Ascending aorta (tissue), 2 donors: ENCODE measurements at regions not wholly inside any gene's neighbourhood (a gene's known extent, or its start where the extent isn't known, plus 50 kb on each side); places are given as distances from the start of the nearest gene placed in this dataset.
"Not testable (repeated sequence)": the region's sequence is repeated elsewhere in the genome, so short reads cannot be mapped to it uniquely, and the experiment has no call there.

Experiments
- DNase-seq, 2 donors: peaks; one replicate each; pipeline ENCODE4 v3.0.0-alpha.2; 2019; ENCODE audit warnings: low spot score in 2 of 2
- H3K27ac ChIP-seq, 2 donors: fragments of 200-600 bp; sonication (generic); one replicate each; pipeline ENCODE4 v1.5.1; 2016 to 2017; ENCODE audit warnings: mild to moderate bottlenecking in 1 of 2
- H3K27me3 ChIP-seq: fragments of 200-600 bp; sonication (generic); one replicate; pipeline ENCODE4 v1.5.1; 2017
- H3K36me3 ChIP-seq, 2 donors: fragments of 200-600 bp; sonication (generic); one replicate each; pipeline ENCODE4 v1.5.1; 2016
- H3K4me1 ChIP-seq, 2 donors: fragments of 200-600 bp; sonication (generic); one replicate each; pipeline ENCODE4 v1.5.1; 2016 to 2017; ENCODE audit warnings: mild to moderate bottlenecking in 1 of 2
- H3K4me3 ChIP-seq, 2 donors: fragments of 200-600 bp; sonication (generic); one replicate each; pipeline ENCODE4 v1.5.1; 2016 to 2017; ENCODE audit warnings: mild to moderate bottlenecking in 1 of 2
- H3K9me3 ChIP-seq, 2 donors: fragments of 200-600 bp; sonication (generic); one replicate each; pipeline ENCODE4 v1.5.1; 2016
- CTCF ChIP-seq, 3 experiments: fragments of 200-600 bp in 2 of 3; fragments of 450-650 bp in 1 of 3; sonication (generic) in 2 of 3; IDR thresholded peaks; one replicate each; pipeline ENCODE4 v1.5.1; 2016 to 2019; ENCODE audit warnings: antibody characterized with exemption in 3 of 3, mild to moderate bottlenecking in 1 of 3, moderate library complexity in 1 of 3
- intact Hi-C: fragments of 100-400 bp; cut with DNase I; formaldehyde crosslinking; loops from one replicate; pipeline ENCODE4 v1.15.1; 2023

GRCh38 chr12:115296613-115297198 is 612.7 kb upstream of the TBX3 start:
- Histone ChIP-seq H3K9me3 (no peaks in the 10 kb centered on the region), H3K27ac (no peak overlapping the region), H3K4me3 (no peak overlapping the region), H3K4me1 (peaks cover 0 to 4% of the 10 kb centered on the region in 2 donors), H3K27me3 (no peaks in the 10 kb centered on the region), H3K36me3 (no peaks in the 10 kb centered on the region)
- TF ChIP-seq CTCF (IDR thresholded peaks at IDR 0.05): no peak
- intact Hi-C loops: no loop called here
- DNase-seq: no peak

DNA sequence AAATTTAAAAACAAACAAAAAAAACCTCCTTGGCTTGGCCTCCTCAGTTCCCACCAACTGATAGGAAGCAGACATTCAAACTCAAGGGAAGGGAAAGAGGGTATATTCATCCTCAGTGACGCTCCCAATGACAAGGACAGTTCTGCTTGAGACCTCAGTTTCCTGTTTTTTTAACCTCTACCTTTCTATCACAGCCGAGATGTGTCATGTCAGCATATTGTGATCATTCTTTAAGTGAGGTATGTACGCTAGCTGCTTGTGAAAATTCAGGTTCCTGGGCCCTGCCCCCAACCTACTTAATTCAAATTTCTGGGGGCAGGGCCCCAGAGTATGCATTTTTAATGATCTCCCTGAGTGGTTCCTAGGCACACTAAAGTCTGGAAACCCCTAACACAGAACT is 611.9 kb upstream of the TBX3 start:
- TF ChIP-seq CTCF (IDR thresholded peaks at IDR 0.05): no peak
- Histone ChIP-seq H3K9me3 (no peaks in the 10 kb centered on the region), H3K36me3 (no peaks in the 10 kb centered on the region), H3K27ac (no peak overlapping the region), H3K4me1 (peaks cover 0 to 4% of the 10 kb centered on the region in 2 donors), H3K27me3 (no peaks in the 10 kb centered on the region), H3K4me3 (no peak overlapping the region)
- DNase-seq: no peak
- intact Hi-C loops: no loop called here

DNA sequence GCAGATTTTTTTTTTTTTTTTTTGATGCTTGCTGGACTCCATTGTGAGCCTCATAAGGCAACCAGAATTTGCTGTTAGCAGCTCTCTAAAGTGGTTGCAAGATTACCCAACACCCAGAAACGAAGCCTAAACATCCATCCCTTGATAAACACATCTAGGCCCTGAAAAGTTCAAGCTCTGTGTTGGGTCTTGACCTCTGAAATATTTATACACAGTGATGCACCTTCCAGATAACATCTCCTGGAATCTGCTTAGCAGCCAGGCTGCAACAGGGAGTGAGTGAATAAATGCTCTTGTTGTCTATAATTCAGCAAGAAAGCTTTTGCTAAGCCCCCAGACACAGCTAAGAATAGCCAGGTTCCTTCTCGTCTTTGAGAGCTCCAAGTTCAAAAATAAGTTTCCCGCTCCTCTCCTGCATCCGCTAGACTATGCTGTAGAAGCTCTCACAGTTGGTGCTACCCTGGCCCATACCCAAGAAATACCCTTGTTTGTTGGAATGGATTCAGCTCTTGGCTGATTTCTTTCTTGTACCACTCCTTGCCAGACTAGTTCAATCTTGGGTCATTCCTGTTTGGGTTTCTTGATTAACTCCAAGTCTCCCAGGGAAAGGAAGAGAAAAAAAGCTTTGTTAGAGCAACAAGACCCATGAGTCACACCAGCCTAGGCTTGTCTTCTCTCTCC is 610.6 kb upstream of the TBX3 start:
- TF ChIP-seq CTCF (IDR thresholded peaks at IDR 0.05): no peak
- Histone ChIP-seq H3K9me3 (no peaks in the 10 kb centered on the region), H3K36me3 (no peaks in the 10 kb centered on the region), H3K27ac (no peak overlapping the region), H3K4me1 (peaks cover 0 to 4% of the 10 kb centered on the region in 2 donors), H3K27me3 (no peaks in the 10 kb centered on the region), H3K4me3 (no peak overlapping the region)
- intact Hi-C loops: no loop called here
- no peak for DNase-seq

DNA sequence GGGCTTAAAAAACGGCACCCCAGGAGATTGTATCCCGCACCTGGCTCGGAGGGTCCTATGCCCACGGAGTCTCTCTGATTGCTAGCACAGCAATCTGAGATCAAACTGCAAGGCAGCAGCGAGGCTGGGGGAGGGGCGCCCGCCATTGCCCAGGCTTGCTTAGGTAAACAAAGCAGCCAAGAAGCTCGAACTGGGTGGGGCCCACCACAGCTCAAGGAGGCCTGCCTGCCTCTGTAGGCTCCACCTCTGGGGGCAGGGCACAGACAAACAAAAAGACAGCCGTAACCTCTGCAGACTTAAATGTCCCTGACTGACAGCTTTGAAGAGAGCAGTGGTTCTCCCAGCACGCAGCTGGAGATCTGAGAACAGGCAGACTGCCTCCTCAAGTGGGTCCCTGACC is 601.5 kb upstream of the TBX3 start:
- H3K27ac ChIP-seq, H3K4me3 ChIP-seq, H3K27me3 ChIP-seq, intact Hi-C loops, H3K36me3 ChIP-seq, H3K9me3 ChIP-seq, DNase-seq, H3K4me1 ChIP-seq: not testable (repeated sequence)

- no peak overlapping the region for H3K4me3 ChIP-seq
- H3K9me3 ChIP-seq: no peaks in the 10 kb centered on the region
- no peak for TF ChIP-seq CTCF (IDR thresholded peaks at IDR 0.05)
- no peaks in the 10 kb centered on the region for H3K4me1 ChIP-seq
- H3K27me3 ChIP-seq: no peaks in the 10 kb centered on the region
- no peak for DNase-seq
- no peak overlapping the region for H3K27ac ChIP-seq
- H3K36me3 ChIP-seq: no peaks in the 10 kb centered on the region
- intact Hi-C loops: no loop called here
These were observed 589.5 kb upstream of the TBX3 start for GRCh38 chr12:115273456-115273855.

GRCh38 chr12:115268451-115268850 is 584.5 kb upstream of the TBX3 start:
- Histone ChIP-seq H3K4me3 (no peak overlapping the region), H3K9me3 (no peaks in the 10 kb centered on the region), H3K4me1 (no peaks in the 10 kb centered on the region), H3K27ac (no peak overlapping the region), H3K27me3 (no peaks in the 10 kb centered on the region), H3K36me3 (no peaks in the 10 kb centered on the region)
- no peak for TF ChIP-seq CTCF (IDR thresholded peaks at IDR 0.05)
- intact Hi-C loops: no loop called here
- DNase-seq: no peak
